ENCODE measurements at regions not wholly inside any gene's neighbourhood (a gene's known extent, or its start where the extent isn't known, plus 50 kb on each side); places are given as distances from the start of the nearest gene placed in this dataset.

- no peak for TF ChIP-seq CTCF (IDR thresholded peaks at IDR 0.05; ENCODE audit: poor library complexity)
- no peak for TF ChIP-seq EZH2 (IDR thresholded peaks at IDR 0.05; ENCODE audit: borderline replicate concordance)
These were observed 165.1 kb downstream of the RPIA start for GRCh38 chr2:88856409-88857135.

Measured in hepatocyte (in vitro differentiated cells).